NCI-H1694 (cell line): ENCODE measurements at regions not wholly inside any gene's neighbourhood (a gene's known extent, or its start where the extent isn't known, plus 50 kb on each side); places are given as distances from the start of the nearest gene placed in this dataset.
"Not testable (repeated sequence)": the region's sequence is repeated elsewhere in the genome, so short reads cannot be mapped to it uniquely, and the experiment has no call there.

Source experiments
- DNase-seq: peaks from one replicate; lab custom pipeline; 2025; lab: John Stamatoyannopoulos, UW

- DNase-seq = no peak
Observed at GRCh38 chr16:72596373-72596772, 424.4 kb upstream of the PMFBP1 start.

- DNase-seq = no peak
Observed at GRCh38 chr16:72590151-72590937, 418.4 kb upstream of the PMFBP1 start.

GRCh38 chr16:72588551-72588950 lies 416.6 kb upstream of the PMFBP1 start:
- no peak for DNase-seq

DNA sequence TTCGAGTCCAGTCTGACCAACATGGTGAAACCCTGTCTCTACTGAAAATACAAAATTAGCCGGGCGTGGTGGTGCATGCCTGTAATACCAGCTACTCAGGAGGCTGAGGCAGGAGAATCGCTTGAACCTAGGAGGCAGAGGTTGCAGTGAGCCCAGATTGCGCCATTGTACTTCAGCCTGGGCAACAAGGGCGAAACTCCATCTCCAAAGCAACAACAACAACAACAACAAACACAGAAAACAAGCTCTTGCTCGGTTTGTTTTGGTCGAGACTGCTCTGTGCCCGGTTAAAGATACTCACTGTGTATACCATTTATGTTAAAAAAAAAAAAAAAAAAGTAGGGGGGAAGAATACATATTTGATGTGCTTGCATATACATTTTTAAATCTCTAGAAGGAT lies 406.1 kb upstream of the PMFBP1 start:
- not testable (repeated sequence) for DNase-seq

- DNase-seq = no peak
Observed at GRCh38 chr16:72576189-72576588, 404.2 kb upstream of the PMFBP1 start.

DNA sequence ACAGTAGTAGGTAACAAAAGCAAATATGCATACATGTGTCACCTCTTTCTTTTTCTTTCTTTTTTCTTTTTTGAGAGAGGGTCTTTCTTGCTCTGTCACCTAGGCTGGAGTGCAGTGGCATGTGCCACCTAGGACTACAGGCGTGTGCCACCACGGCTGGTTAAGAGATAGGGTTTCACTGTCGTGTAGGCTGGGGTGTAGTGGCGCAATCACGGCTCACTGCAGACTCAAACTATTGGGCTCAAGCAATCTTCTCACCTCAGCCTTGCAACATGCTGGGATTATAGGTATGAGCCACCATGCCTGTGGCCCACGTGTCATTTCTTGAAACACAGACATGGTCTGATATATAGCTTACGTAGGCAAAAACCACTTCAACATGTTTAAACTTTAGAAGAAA lies 397.7 kb upstream of the PMFBP1 start:
- no peak for DNase-seq

DNA sequence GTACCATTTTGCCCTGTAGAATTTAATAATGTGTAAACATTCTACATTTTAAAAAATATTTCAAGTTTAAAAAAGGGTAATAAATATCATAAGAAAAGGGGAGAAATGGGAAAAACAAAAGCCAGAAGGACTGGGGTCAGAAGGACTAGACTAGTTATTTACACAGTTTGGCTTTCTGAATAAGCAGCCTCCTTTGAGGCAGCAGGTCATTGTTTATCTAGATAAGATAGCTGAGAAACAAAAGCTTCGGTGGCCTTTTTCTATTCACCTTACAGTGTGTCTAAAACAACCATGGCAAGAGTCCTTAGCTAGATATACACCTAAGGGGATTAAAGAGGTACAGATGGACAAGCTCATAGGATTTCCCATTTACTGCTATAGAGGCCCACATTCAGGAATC lies 396.5 kb upstream of the PMFBP1 start:
- no peak for DNase-seq

DNA sequence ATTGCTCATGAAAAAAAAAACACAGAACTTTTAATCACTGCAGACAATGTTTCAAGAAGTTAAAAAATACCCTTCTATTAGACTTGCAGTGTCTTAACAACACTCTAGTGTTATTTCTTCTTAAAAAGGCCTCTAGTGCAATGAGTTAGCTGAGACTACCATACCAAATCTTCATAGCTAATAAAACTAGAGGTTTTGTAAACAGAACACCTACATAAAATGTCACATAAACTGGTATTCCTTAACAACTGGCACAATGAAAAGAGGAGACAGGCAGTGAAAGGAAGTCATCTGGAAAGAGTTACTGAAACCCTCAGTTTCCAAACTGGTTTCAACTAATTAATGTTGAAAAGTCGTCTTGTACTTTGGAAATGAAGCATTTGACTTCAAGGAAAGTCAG lies 394.2 kb upstream of the PMFBP1 start:
- no peak for DNase-seq

GRCh38 chr16:72565106-72565505 lies 393.2 kb upstream of the PMFBP1 start:
- DNase-seq = no peak

DNA sequence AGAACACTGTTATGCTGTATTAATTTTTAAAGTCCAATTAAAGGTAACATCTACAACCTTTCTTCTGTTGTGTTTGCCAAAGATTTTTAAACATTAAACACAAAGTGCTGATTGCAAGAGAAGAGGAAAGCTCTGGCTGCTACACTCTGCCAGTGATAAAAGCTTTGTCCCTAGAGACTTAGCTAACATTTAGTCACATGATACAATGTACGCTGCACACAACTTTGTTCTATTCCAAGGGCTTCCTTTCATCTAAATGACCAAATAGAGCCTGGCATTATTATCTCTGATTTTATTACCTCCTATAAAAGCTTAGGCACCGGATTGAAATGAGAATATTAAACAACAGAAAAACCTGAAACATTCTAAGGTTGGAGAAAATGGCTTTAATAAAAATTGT lies 388.7 kb upstream of the PMFBP1 start:
- no peak for DNase-seq

DNA sequence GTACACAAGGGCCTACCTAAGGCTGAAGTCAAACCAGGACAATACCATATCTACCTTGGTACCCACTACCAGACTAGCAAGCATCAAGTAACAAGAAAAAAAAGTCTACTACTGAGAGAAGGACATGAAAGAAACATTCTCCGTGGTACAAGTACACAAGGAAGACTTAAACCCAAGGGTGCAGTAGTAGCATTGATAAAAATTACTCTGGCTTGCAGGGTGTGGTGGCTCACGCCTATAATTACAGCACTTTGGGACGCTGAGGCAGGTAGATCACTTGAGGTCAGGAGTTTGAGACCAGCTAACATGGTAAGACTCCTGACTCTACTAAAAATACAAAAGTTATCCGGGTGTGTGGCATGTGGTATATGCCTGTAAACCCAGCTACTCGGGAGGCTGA lies 386.5 kb upstream of the PMFBP1 start:
- no peak for DNase-seq

DNA sequence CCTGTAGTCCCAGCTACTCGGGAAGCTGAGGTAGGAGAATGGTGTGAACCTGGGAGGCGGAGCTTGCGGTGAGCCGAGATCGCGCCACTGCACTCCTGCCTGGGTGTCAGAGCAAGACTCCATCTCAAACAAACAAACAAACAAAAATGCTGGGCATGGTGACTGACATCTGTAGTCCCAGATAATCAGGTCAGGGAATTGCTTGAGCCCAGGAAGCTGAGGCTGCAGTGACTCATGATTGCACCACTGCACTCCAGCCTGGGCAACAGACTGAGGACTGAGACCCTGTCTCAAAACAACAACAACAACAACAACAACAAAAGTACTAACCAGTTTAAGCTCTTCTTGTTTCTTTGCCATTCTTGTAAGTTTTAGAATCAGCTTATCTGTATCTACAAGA lies 383.0 kb upstream of the PMFBP1 start:
- no peak for DNase-seq

GRCh38 chr16:72552654-72553053 lies 380.7 kb upstream of the PMFBP1 start:
- DNase-seq = no peak

GRCh38 chr16:72551649-72552048 lies 379.7 kb upstream of the PMFBP1 start:
- no peak for DNase-seq

- no peak for DNase-seq
Observed at GRCh38 chr16:72549878-72550277, 377.9 kb upstream of the PMFBP1 start.

DNA sequence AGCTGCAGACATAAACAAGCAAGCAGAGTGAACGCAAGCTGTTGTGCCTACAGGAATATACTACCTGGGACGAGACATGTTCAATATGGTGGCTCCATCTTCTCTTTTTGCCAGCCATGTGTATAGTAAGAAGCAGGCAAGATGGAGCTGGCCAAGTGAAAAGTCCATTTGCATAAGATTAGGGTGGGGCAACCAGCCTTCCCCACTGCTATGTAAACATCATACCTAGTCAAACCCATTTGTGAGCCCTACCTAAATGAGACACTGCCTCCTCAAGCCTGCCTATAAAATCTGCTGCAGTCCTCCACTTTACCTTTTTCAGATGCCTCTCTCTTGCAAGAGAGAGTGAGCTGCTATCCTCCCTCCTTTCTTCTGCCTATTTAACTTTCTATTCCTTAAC lies 370.1 kb upstream of the PMFBP1 start:
- no peak for DNase-seq

GRCh38 chr16:72537664-72538063 lies 365.7 kb upstream of the PMFBP1 start:
- DNase-seq = no peak

DNA sequence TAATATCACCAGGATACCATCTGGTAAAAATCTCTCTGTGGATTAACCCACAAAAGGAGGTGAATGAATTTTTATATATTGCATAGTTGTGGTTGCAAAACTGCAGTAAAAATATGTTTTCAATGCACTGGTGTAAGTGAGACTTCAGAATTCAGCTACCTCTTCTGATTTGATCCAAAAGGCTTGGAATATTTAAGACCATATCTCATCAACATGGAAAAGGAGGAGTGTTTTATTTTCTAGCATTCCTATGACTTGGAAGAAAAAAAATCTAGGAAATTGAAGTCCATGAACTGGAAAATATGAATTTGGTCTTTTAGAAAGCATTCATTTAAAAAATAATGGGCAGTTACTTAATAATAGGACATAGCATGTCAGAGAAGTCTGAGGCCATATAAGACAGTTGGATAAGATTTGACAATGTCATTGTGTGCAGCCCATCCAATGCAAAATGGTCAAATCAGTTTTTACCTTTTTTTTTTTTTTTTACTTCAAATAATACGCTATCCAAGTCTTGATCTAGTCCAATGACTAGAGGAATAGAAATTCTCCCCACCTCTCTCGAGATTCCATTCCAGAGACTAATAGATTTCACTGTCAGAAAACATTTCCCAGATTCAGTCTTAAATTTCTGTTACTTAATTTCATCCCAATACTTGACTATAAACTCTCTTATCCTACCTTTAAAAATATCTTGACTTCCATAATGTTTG lies 364.9 kb upstream of the PMFBP1 start:
- no peak for DNase-seq

DNA sequence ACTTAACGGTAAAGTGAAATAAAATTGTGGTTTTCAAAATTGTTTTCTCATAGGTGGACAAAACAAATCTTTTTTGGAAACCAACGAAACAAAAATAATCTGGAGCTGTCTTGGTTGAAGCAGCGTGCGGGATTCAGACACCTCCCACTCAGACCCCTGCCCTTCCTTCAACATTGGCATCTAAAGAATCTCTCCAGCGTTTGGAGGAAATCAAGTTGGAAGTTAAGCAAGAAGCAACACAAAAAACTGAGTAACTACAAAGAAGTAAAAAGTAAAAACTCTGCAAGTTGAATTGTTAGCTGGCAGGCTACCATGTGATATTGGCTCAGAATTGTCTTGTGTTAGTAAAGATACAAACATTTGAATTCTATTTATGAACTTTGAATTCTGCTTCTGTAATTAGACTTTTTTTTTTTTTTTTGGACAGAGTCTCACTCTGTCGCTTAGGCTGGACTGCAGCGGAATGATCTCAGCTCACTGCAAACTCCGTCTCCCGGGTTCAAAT lies 361.0 kb upstream of the PMFBP1 start:
- no peak for DNase-seq

DNA sequence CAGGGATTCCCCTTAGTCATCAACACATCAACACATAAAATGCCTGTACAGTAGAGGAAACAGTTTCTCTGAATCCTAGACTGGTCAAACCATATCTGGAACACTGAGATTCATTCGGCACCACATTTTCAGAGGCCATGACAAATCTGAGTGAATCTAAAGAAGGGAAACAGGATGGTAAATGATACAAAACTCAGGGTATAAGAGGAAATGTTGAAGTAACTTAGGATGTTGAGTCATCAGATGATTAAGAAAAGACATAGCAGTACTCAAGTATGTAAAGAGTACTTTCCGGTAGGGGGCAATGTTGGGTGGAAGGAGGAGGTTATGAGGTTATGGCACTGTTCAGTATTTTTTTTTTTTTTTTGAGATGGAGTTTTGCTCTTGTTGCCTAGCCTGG lies 358.5 kb upstream of the PMFBP1 start:
- DNase-seq = no peak

GRCh38 chr16:72523087-72523486 lies 351.1 kb upstream of the PMFBP1 start:
- no peak for DNase-seq

DNA sequence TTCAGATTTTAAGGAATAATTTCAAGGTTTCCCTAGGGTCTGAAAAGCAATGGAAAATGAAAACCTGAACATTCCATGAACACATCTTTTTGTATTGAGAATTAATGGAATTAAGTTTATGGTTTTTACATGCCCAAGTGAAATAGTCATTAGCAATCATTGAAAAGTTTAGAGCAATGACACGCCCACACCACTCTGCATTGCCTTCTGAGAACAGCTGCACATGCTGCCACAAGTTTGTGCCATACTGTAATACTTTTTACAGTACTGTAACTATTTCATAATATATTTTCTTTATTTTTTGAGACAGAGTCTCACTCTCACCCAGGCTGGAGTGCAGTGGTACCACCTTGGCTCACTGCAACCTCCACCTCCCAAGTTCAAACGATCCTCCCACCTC lies 345.2 kb upstream of the PMFBP1 start:
- no peak for DNase-seq

GRCh38 chr16:72511171-72511570 lies 339.2 kb upstream of the PMFBP1 start:
- DNase-seq = no peak

DNA sequence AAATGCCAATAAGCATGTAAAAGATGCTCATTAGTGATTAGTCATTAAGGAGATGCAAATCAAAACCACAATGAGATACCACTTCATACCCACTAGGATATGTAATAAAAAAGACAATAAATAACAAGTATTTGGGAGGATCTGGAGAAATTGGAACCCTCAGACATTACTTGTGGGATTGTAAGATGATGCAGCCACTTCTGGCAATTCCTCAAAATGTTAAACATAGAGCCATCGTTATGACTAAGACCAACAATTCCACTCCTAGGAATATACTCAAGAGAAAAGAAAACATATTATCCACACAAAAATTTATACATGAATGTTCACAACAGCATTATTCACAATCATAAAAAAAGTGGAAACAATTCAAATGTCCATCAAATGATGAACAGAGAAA lies 336.2 kb upstream of the PMFBP1 start:
- DNase-seq = no peak
